Left ventricle myocardium inferior (tissue), 1 donor: ENCODE measurements at regions not wholly inside any gene's neighbourhood (a gene's known extent, or its start where the extent isn't known, plus 50 kb on each side); places are given as distances from the start of the nearest gene placed in this dataset.
A peak's percentile ranks its signal among the peaks of the same experiment; 100 is the strongest.

ENCODE experiments used
- DNase-seq: peaks from one replicate; pipeline ENCODE4 v3.0.0-alpha.2; 2020
- H3K27ac ChIP-seq: fragments of 200-600 bp; replicated peaks from 2 replicates; pipeline ENCODE4 v1.8.0; 2021
- H3K27me3 ChIP-seq: fragments of 200-600 bp; 2 replicates; pipeline ENCODE4 v1.8.0; 2021; ENCODE audit warnings: low read depth
- H3K36me3 ChIP-seq: fragments of 200-600 bp; 2 replicates; pipeline ENCODE4 v1.8.0; 2021
- H3K4me1 ChIP-seq: fragments of 200-600 bp; 2 replicates; pipeline ENCODE4 v1.8.0; 2021
- H3K4me3 ChIP-seq: fragments of 200-600 bp; 2 replicates; pipeline ENCODE4 v1.8.0; 2021; ENCODE audit warnings: mild to moderate bottlenecking, moderate library complexity
- H3K9me3 ChIP-seq: fragments of 200-600 bp; replicated peaks from 2 replicates; pipeline ENCODE4 v1.8.0; 2021
- intact Hi-C: fragments of 100-400 bp; cut with micrococcal nuclease; formaldehyde crosslinking; loops from one replicate; pipeline ENCODE4 v1.11.0; 2022
- TF ChIP-seq, protein P1 (sequence below): fragments of 200-600 bp; IDR thresholded peaks from 2 replicates; pipeline ENCODE4 v1.8.0; 2021; ENCODE audit warnings: antibody characterized with exemption, mild to moderate bottlenecking, borderline replicate concordance
- donor health status: DM: no; HTN: yes; CAD: no; lungs with severe emphysema.

- no peak overlapping the region for H3K4me3 ChIP-seq
These were observed 181.3 kb downstream of the RAP2A start for GRCh38 chr13:97615266-97615665.

DNA sequence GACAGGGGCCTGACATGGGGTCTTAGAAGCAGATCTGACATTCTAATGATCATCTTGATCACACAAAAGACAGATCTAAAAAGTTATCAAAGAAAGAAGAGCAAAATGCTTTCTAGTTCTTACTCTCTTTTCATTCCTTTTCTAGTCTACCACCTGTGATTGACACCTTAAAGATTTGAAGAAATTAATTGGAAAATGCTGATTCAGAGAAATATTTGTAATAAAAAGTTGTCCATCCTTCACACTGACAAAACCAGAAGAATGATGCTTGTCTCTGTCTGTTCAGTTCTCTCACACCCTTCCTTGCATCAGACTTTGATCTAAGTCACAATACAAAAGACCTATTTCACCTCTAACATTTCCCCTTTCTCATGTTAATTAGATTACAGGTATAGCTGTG lies 182.4 kb downstream of the RAP2A start:
- H3K4me1 ChIP-seq: no peaks in the 10 kb centered on the region
- no peaks in the 10 kb centered on the region for H3K9me3 ChIP-seq
- intact Hi-C loops: no loop called here
- H3K4me3 ChIP-seq: no peak overlapping the region
- DNase-seq: no peak
- TF ChIP-seq, protein P1, sequence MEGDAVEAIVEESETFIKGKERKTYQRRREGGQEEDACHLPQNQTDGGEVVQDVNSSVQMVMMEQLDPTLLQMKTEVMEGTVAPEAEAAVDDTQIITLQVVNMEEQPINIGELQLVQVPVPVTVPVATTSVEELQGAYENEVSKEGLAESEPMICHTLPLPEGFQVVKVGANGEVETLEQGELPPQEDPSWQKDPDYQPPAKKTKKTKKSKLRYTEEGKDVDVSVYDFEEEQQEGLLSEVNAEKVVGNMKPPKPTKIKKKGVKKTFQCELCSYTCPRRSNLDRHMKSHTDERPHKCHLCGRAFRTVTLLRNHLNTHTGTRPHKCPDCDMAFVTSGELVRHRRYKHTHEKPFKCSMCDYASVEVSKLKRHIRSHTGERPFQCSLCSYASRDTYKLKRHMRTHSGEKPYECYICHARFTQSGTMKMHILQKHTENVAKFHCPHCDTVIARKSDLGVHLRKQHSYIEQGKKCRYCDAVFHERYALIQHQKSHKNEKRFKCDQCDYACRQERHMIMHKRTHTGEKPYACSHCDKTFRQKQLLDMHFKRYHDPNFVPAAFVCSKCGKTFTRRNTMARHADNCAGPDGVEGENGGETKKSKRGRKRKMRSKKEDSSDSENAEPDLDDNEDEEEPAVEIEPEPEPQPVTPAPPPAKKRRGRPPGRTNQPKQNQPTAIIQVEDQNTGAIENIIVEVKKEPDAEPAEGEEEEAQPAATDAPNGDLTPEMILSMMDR: no peak
- H3K36me3 ChIP-seq: no peaks in the 10 kb centered on the region
- H3K27me3 ChIP-seq: peaks cover 5% of the 10 kb centered on the region
- no peak overlapping the region for H3K27ac ChIP-seq

More at GRCh38 chr13:97615266-97615665, 181.3 kb downstream of the RAP2A start:
- intact Hi-C loops: no loop called here
- H3K9me3 ChIP-seq: no peaks in the 10 kb centered on the region
- H3K27ac ChIP-seq: no peak overlapping the region
- peaks cover 5% of the 10 kb centered on the region for H3K27me3 ChIP-seq
- no peaks in the 10 kb centered on the region for H3K36me3 ChIP-seq
- no peak for DNase-seq
- no peaks in the 10 kb centered on the region for H3K4me1 ChIP-seq
- TF ChIP-seq, protein P1: no peak

DNA sequence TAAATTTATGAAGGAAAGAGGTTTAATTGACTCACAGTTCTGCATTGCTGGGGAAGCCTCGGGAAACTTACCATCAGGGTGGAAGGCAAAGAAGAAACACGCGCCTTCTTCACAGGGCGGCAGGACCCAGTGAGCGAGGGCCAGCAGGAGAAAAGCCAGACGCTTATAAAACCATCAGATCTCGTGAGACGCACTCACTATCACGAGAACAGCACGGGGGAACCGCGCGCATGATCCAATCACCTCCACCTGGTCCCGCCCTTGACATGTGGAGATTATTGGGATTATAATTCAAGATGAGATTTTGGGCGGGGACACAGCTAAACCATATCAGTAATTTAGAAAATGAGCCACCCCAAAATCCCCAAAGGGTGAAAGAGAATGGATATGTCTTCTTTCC lies 187.1 kb downstream of the RAP2A start:
- H3K27ac ChIP-seq: no peak overlapping the region
- H3K36me3 ChIP-seq: no peaks in the 10 kb centered on the region
- no peak overlapping the region for H3K4me3 ChIP-seq
- no peaks in the 10 kb centered on the region for H3K9me3 ChIP-seq
- intact Hi-C loops: no loop called here
- peaks cover 5% of the 10 kb centered on the region for H3K27me3 ChIP-seq
- TF ChIP-seq, protein P1: no peak
- no peaks in the 10 kb centered on the region for H3K4me1 ChIP-seq
- no peak for DNase-seq

DNA sequence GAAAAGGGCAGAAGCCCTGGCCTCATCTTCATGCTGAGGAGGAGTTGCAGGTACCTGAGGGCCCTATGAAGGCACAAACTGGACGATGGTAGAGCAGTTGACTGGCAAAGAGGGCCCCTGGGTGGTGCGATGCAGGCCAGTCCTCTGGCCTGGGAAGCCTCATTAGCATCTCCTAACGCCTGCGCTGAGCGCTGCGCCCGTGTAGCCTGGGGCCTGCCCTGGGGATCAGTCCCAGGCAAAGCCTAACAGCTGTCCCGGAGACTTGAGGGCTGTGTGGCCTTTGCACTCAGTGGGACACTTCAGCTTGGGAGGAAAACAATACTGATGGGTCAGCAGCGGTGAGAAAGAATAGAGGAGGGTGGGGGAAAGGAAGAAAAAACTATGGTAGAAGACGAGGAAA lies 187.7 kb downstream of the RAP2A start:
- Histone ChIP-seq H3K36me3 (no peaks in the 10 kb centered on the region), H3K27ac (no peak overlapping the region), H3K27me3 (peaks cover 5% of the 10 kb centered on the region), H3K4me1 (no peaks in the 10 kb centered on the region), H3K4me3 (no peak overlapping the region), H3K9me3 (no peaks in the 10 kb centered on the region)
- intact Hi-C loops: no loop called here
- no peak for DNase-seq
- TF ChIP-seq, protein P1: no peak

- Histone ChIP-seq H3K9me3 (peaks cover 22% of the 10 kb centered on the region), H3K27ac (no peak overlapping the region), H3K4me1 (peaks cover 9% of the 10 kb centered on the region), H3K36me3 (no peaks in the 10 kb centered on the region), H3K4me3 (no peak overlapping the region), H3K27me3 (no peaks in the 10 kb centered on the region)
- peak; percentile 43 for DNase-seq
- intact Hi-C loops: no loop called here
- TF ChIP-seq, protein P1: no peak
These were observed 193.6 kb downstream of the RAP2A start for GRCh38 chr13:97627566-97627965.
